Middle frontal gyrus (tissue), 1 donor: ENCODE measurements at regions not wholly inside any gene's neighbourhood (a gene's known extent, or its start where the extent isn't known, plus 50 kb on each side); places are given as distances from the start of the nearest gene placed in this dataset.
"Not testable (repeated sequence)": the region's sequence is repeated elsewhere in the genome, so short reads cannot be mapped to it uniquely, and the experiment has no call there.

ENCODE experiments used
- DNase-seq: peaks from one replicate; pipeline ENCODE4 v3.0.0-alpha.2; 2015; ENCODE audit warnings: low spot score; ENCODE audit errors: extremely low spot score

DNA sequence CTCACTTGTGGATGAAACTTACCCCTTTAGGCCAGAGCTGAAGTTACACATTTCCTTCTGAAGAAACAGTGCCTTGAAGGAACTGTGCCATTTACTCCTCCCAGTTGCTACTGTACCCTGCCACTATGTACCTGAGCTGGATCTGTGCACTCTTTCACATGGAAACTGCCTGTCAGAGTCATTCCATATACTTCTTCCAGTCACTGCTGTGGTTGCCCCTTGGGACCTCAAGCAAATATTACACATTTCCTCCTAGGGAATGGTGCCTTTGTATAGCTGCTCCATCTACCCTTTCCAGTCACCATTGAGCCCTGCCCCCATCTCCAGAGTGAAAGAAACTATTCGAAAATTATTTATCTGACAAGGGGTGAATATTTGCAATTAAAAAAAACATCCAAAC, 1328.3 kb downstream of the TECRL start:
- no peak for DNase-seq

DNA sequence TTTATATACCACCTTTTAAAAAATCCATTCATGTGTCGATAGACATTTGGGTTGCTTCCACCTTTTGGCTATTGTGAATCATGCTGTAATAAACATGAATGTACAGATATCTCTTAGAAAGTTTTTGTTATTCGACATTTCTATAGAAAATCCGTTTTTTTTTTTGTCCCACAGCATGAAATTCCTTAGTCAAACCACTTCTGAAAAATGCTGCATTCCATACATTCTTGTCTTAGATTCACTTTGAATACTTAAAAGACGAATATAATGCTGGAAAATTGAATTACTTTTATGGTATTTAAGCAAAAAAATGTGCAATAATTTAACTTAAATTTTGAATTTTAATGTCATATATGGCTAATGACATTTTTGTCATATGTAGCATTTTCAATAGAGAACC, 1345.5 kb downstream of the TECRL start:
- no peak for DNase-seq

DNA sequence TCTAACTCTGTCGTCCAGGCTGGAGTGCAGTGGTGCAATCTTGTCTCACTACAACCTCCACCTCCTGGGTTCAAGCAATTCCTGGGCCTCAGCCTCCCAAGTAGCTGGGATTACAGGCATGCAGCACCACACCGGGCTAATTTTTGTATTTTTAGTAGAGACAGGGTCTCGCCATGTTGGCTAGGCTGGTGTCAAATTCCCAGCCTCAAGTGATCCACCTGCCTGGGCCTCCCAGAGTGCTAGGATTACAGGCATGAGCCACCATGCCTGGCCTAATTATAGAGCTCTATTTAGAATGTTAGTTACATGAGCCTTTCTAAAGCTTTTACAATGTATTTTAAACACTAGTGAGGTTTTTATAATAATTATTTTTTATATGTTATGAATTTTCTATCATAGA, 1346.4 kb downstream of the TECRL start:
- DNase-seq, result not testable (repeated sequence)

DNA sequence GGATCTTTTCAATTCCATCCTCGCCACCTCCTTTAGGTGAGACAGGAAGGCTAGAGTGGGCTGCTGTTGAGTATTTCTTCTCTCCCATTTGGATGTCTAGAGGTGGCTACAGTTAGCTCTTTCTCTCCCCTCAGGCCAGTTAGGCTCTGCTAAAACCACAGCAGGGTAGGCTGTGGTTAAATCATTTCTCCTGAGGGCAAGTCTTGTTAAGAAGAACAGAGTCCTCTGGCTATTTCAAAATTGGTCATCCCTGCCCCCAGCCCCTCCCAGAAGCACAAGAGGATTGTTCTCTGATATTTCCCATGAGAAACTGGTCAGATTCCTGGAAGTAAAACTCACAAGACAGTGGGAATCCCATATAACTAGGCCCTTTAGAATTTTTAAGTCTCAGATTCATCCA, 1359.5 kb downstream of the TECRL start:
- DNase-seq, result no peak

GRCh38 chr4:63049278-63049677, 1360.0 kb downstream of the TECRL start:
- no peak for DNase-seq

- DNase-seq, result no peak
Observed at GRCh38 chr4:63036159-63036866, 1372.9 kb downstream of the TECRL start.

DNA sequence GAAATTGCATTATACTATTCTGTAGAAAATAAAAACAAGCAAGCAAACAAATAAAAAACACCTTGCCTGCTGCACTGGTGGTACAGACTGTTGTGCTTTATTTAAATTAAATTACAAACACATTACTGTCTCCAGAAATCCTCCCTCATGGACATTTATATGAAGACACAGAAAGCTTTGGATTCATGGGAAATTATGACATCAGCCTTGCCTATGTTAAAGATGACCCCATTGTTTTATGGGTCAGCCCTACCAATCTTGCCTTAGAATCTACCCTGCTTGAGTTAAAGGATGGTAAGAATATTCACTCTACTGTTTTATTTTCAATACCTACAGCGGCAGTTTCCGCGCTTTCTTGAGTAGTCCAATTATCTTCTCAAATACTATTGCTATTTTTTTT, 1379.9 kb downstream of the TECRL start:
- no peak for DNase-seq

DNA sequence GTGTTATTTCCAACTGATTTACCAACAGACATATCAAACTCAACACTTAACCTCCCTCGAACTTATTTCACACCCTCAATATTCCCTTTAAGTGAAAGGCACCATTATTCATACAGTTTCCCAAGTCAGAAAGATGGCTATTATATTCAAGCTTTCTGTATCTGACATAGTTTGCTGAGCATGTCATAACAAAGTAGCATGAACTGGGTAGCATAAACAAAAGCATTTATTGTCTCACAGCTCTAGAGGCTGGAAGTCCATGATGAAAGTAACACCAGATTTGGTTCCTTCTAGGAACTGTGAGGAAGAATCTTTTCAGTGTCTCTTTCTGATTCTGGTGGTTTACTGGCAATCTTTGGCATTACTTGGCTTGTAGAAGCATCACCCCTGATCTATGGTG, 1388.6 kb downstream of the TECRL start:
- DNase-seq, result no peak

GRCh38 chr4:63017300-63017699, 1392.0 kb downstream of the TECRL start:
- no peak for DNase-seq

GRCh38 chr4:62970846-62971245, 1438.4 kb downstream of the TECRL start:
- no peak for DNase-seq

GRCh38 chr4:62960415-62960814, 1448.8 kb downstream of the TECRL start:
- no peak for DNase-seq

DNA sequence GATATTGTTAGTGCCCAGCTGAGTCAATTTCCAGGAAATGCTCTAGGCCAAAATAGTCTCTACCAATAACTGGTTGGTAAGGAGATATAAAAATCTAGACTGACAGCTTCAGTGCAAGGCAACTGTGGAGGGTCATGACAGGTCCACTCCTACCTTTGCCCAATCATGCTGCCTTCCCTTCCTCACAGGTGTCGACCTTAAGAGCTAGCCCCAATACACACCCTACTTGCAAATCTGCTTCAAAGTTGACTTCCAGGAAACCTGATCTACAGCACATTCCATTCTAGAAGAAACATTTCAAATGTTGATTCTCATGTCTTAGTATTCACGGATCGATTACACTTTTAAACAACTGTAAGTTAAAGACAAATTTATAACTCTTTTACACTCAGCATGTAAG, 1455.5 kb downstream of the TECRL start:
- no peak for DNase-seq

DNA sequence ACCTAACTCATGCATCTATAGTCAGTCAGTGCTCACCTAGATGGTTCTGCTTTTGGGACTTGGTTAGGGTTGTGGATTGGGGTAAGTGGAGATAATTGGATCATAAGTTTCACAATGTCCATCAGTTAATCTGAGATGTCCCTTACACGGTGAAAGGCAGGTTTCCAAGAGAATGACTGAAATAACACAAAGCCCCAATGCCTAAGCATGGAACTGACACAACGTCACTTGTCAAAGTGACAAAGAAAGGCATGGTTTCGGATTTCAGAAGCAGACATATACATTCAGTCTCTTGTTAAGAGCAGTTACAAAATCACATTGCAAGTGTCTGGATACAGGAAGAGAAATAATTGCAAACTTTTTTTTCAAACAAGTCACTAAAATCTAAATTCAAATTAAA, 1456.9 kb downstream of the TECRL start:
- DNase-seq, result no peak

- no peak for DNase-seq
Observed at GRCh38 chr4:62948108-62948507, 1461.1 kb downstream of the TECRL start.

GRCh38 chr4:62940229-62940628, 1469.0 kb downstream of the TECRL start:
- DNase-seq, result no peak

DNA sequence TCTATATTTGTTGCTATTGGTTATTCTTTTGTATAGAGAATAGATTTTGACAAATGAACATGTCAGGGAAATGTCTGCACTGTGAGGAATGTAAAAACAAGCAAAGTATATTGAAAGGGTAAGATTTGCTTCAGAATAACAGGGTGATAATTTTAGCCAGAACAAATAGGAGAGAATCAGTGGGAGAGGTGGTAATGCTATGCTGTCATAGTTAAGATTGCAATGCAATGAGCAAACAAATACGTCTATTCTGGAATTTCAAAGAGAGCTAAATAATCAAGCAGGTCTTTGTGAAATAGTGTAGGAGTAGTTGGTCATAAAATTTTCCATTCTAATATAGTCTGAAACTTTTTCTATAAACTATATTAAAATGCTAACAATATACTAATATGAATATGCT, 1478.4 kb downstream of the TECRL start:
- DNase-seq, result no peak

DNA sequence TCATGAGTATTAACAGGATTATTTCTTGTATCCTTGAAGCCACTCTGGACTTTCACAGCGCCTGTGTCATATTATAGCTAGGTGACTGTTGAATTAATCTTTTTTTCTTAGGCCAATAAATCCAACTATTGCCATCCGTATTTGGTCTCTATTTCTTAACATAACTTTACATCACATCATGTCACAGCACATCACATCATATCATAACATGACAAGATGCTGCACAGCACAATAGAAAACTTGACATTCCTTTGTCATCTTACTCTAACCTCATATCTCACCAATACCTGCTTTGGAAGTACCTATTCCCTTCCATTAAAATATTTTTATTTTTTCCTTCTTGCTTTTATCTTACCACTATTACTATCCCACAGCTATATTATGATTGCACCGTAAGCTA, 1480.8 kb downstream of the TECRL start:
- no peak for DNase-seq

DNA sequence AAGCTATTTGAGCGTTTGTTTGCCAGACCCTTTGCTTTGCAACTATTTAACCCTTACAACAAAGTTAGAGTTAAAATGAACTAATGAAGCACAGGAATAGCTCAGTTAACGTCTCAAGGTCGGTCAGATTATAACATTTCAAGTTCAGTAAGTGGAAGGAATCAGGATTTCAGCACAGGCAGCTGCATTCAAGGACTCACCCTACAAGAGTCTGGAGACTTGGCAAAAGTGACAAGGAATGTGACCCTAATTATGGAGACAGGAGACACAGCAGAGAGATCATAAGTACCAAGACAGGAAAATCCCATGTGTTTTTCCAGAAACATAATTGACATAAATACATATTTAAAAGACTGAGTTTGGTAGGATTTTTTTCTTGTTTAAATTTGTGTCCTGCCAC, 1481.7 kb downstream of the TECRL start:
- DNase-seq, result no peak

- no peak for DNase-seq
Observed at GRCh38 chr4:62923783-62924182, 1485.5 kb downstream of the TECRL start.

DNA sequence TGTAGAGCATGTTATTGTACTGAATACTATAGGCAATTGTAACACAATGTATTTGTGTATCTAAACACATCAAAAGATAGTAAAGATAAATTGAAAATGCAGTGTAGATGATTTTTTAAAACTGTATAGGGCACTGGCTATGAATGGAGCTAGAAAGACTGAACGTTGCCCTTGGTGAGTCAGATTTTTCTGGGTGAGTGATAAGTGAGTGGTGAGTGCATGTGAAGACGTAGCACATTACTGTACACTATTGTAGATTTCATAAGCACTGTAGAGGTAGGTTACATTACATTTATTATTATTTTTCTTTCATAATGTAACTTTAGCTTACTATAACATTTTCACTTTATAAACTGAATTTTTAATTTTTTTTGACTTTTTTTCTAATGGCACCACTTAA, 1491.6 kb downstream of the TECRL start:
- no peak for DNase-seq

GRCh38 chr4:62914758-62915157, 1494.5 kb downstream of the TECRL start:
- DNase-seq, result no peak

DNA sequence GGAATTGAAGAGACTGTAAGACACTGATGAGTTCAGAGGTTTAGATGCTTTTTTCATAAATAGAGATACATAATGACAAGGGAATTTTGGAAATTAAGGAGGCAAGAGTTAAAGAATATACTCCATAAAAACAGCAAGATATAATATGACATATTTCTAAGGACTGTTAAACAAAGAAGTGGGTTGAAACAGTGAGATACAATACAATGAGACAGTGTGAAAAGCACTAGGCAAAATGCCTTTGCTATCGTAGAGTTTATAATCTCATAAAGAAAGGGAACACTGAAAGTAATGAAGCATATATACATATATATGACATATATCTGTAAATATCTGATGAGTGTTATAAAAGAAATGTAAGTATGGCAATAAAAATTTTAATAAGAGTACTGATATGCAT, 1496.2 kb downstream of the TECRL start:
- no peak for DNase-seq

- DNase-seq, result no peak
Observed at GRCh38 chr4:62912531-62912930, 1496.7 kb downstream of the TECRL start.

- DNase-seq, result no peak
Observed at GRCh38 chr4:62909238-62909637, 1500.0 kb downstream of the TECRL start.
